Lower leg skin (tissue), 3 donors: ENCODE measurements at regions not wholly inside any gene's neighbourhood (a gene's known extent, or its start where the extent isn't known, plus 50 kb on each side); places are given as distances from the start of the nearest gene placed in this dataset.

Experiments used
- POLR2A ChIP-seq, 2 donors: fragments of 450-650 bp; IDR thresholded peaks; one replicate each; pipeline ENCODE4 v1.6.1; 2016 to 2017; ENCODE audit warnings: antibody characterized with exemption in 2 of 2, mild to moderate bottlenecking in 1 of 2, moderate library complexity in 1 of 2
- TF ChIP-seq, protein P1 (sequence below), 3 donors: fragments of 450-650 bp; IDR thresholded peaks; one replicate each; pipeline ENCODE4 v1.5.1; 2016; ENCODE audit warnings: antibody characterized with exemption in 3 of 3, mild to moderate bottlenecking in 3 of 3, moderate library complexity in 2 of 3

DNA sequence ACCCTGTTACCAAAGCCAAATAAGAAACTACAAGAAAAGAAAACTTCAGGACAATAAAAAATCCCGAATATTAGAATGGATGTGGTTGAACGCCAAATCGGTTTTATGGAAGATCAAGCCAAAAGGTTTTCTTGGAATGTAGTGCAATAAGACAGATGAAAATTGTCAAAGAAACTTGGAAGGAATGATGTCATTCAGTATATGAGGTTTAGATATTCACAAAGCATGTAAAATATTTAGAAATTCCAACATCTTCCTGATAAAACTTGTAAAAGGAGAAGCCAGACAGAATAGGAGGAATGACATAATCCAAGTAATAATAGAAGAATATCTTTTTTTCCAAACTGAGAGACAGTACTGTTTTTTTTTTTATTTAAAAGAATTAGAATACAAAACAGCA lies 130.3 kb upstream of the ZPLD1 start:
- TF ChIP-seq, protein P1, sequence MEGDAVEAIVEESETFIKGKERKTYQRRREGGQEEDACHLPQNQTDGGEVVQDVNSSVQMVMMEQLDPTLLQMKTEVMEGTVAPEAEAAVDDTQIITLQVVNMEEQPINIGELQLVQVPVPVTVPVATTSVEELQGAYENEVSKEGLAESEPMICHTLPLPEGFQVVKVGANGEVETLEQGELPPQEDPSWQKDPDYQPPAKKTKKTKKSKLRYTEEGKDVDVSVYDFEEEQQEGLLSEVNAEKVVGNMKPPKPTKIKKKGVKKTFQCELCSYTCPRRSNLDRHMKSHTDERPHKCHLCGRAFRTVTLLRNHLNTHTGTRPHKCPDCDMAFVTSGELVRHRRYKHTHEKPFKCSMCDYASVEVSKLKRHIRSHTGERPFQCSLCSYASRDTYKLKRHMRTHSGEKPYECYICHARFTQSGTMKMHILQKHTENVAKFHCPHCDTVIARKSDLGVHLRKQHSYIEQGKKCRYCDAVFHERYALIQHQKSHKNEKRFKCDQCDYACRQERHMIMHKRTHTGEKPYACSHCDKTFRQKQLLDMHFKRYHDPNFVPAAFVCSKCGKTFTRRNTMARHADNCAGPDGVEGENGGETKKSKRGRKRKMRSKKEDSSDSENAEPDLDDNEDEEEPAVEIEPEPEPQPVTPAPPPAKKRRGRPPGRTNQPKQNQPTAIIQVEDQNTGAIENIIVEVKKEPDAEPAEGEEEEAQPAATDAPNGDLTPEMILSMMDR (IDR thresholded peaks at IDR 0.05) = no peak
- no peak for TF ChIP-seq POLR2A (IDR thresholded peaks at IDR 0.05)
